Nephron progenitor cell (in vitro differentiated cells): ENCODE measurements at regions not wholly inside any gene's neighbourhood (a gene's known extent, or its start where the extent isn't known, plus 50 kb on each side); places are given as distances from the start of the nearest gene placed in this dataset.

Experiments used
- DNase-seq: peaks from one replicate; pipeline ENCODE4 v3.0.0; 2021
- H3K27ac Mint-ChIP-seq: 2 replicates; pipeline ENCODE4 v1.8.0; 2021; ENCODE audit warnings: mild to moderate bottlenecking, moderate library complexity, mixed read lengths
- H3K27me3 Mint-ChIP-seq: 2 replicates; pipeline ENCODE4 v1.8.0; 2021; ENCODE audit warnings: mild to moderate bottlenecking, low read depth, mixed read lengths; ENCODE audit not compliant: poor library complexity
- H3K36me3 Mint-ChIP-seq: 2 replicates; pipeline ENCODE4 v1.8.0; 2021; ENCODE audit warnings: low read depth, mixed read lengths
- H3K4me1 Mint-ChIP-seq: 2 replicates; pipeline ENCODE4 v1.8.0; 2021; ENCODE audit warnings: mixed read lengths
- H3K4me3 Mint-ChIP-seq: 2 replicates; pipeline ENCODE4 v1.8.0; 2021; ENCODE audit warnings: mild to moderate bottlenecking, moderate library complexity, mixed read lengths
- H3K9me3 Mint-ChIP-seq: 2 replicates; pipeline ENCODE4 v1.8.0; 2021; ENCODE audit warnings: mild to moderate bottlenecking, moderate library complexity, mixed read lengths
- TF ChIP-seq, protein P1 (sequence below): fragments of 200-600 bp; sonication (generic); IDR thresholded peaks from 2 replicates; pipeline ENCODE4 v1.5.0; 2021; ENCODE audit warnings: antibody characterized with exemption

DNA sequence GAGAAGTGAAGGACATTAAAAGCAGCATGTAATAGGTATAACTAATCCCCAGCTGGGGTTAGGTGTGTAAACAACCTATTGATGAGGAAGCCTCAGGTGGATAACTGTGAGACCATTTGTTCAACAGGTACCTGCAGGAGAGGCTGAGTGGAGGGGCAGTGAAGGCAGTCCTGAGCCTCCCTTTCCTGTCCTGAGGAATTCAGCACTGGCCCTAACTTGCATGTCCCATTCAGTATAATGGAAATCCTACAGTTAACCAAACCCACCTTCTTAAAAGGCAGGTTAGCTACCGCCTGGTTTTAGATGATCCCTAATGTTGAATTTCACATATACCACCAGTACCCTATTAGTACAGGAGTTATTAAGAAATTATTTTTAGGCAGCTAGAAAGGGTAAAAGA is 225.9 kb upstream of the GOT2 start:
- DNase-seq, result no peak
- no peaks in the 10 kb centered on the region for H3K36me3 Mint-ChIP-seq
- H3K4me1 Mint-ChIP-seq, result peaks cover 6% of the 10 kb centered on the region
- TF ChIP-seq, protein P1, sequence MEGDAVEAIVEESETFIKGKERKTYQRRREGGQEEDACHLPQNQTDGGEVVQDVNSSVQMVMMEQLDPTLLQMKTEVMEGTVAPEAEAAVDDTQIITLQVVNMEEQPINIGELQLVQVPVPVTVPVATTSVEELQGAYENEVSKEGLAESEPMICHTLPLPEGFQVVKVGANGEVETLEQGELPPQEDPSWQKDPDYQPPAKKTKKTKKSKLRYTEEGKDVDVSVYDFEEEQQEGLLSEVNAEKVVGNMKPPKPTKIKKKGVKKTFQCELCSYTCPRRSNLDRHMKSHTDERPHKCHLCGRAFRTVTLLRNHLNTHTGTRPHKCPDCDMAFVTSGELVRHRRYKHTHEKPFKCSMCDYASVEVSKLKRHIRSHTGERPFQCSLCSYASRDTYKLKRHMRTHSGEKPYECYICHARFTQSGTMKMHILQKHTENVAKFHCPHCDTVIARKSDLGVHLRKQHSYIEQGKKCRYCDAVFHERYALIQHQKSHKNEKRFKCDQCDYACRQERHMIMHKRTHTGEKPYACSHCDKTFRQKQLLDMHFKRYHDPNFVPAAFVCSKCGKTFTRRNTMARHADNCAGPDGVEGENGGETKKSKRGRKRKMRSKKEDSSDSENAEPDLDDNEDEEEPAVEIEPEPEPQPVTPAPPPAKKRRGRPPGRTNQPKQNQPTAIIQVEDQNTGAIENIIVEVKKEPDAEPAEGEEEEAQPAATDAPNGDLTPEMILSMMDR, result no peak
- no peak overlapping the region for H3K4me3 Mint-ChIP-seq
- H3K27me3 Mint-ChIP-seq, result peaks cover 2% of the 10 kb centered on the region
- H3K27ac Mint-ChIP-seq, result no peak overlapping the region
- peaks cover 3% of the 10 kb centered on the region for H3K9me3 Mint-ChIP-seq

DNA sequence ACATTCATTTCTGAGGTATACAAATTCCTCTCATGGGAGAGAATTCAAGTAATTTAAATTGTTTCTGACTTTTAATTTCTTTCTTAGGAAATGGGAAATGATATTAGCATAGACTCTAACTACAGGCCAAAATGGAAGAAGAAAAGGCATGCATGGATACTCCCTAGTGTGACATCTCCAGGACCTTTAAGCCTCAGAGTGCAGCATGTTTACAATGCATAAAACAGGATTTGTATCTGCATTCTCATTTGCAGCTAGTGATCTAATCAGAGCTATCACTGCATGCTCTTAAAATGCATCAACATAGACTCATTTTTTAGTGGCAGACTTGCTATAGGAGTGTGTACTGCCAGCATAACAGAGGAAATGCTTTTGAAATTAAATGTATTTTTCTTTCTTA is 224.6 kb upstream of the GOT2 start:
- H3K27ac Mint-ChIP-seq, result no peak overlapping the region
- no peak overlapping the region for H3K4me3 Mint-ChIP-seq
- H3K36me3 Mint-ChIP-seq, result no peaks in the 10 kb centered on the region
- DNase-seq, result no peak
- TF ChIP-seq, protein P1, result no peak
- H3K27me3 Mint-ChIP-seq, result peaks cover 2% of the 10 kb centered on the region
- peaks cover 6% of the 10 kb centered on the region for H3K4me1 Mint-ChIP-seq
- H3K9me3 Mint-ChIP-seq, result no peaks in the 10 kb centered on the region

DNA sequence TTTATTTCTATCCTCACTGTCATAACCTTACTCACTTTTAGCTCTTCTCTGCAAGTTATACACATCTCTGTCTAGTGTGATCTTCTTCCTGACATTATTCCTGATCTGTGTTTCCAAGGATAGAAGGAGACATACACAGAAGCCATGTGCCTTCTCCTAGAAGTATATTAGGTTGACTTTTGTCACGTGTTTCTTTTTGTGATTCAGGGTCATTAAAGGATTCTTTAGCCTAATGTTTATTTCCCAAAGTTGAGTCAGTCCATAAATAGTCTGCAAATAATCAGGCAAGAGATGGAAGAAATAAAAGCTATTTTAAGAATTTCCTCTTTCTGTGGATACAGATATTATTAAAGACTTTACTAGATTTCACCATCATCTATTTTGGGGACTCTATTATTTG is 214.1 kb upstream of the GOT2 start:
- TF ChIP-seq, protein P1, result no peak
- Mint-ChIP-seq H3K27me3 (peaks cover 13% of the 10 kb centered on the region), H3K27ac (no peak overlapping the region), H3K4me1 (no peaks in the 10 kb centered on the region), H3K4me3 (no peak overlapping the region), H3K9me3 (peaks cover 13% of the 10 kb centered on the region), H3K36me3 (no peaks in the 10 kb centered on the region)
- no peak for DNase-seq

DNA sequence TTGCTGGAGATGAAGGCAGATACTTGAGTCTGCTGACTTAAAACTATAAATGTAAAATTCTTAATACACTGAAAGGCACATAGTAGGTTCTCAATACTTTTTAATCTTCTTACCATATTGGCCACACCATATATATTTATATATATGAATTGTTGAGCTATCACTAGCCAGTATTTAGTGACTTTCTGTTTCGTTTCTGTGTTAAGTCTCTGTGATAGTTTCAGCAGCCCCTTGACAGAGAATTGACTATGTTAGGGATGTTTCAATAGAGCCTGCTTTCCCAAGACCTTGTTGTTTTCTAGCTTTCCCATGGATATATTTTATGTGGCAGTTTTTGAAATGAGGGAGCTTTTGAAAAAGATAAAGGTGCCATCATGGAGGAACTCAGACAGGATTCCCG is 206.5 kb upstream of the GOT2 start:
- H3K27ac Mint-ChIP-seq, result peak overlapping the region; percentile 75

DNA sequence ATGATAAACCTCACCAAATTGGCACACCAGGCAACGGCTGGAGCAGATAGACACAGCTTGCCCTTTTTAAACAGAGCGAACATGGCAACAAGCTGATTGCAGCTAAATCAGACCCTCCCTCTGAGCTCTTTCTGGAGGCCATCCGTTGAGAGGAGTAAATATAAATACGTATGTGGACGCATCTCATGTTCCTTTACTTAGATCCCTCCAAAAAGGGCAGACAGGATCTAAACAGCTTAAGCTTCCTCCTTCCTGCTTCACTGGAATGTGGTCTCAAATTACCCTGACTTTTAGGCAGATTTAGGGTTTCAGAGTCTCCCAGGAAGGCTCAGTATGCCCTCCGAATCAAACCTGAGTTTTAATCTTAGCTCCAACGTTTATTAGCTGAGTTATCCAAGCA is 204.7 kb upstream of the GOT2 start:
- TF ChIP-seq, protein P1, result no peak
- Mint-ChIP-seq H3K27ac (peak overlapping the region; percentile 84), H3K36me3 (no peaks in the 10 kb centered on the region), H3K4me3 (peak overlapping the region; percentile 24), H3K27me3 (peaks cover 7% of the 10 kb centered on the region), H3K9me3 (peaks cover 29% of the 10 kb centered on the region), H3K4me1 (peaks cover 31% of the 10 kb centered on the region)
- DNase-seq, result peak; percentile 5

More for the DNA sequence above, 206.5 kb upstream of the GOT2 start:
- H3K4me1 Mint-ChIP-seq, result peaks cover 31% of the 10 kb centered on the region
- H3K9me3 Mint-ChIP-seq, result peaks cover 15% of the 10 kb centered on the region
- DNase-seq, result no peak
- TF ChIP-seq, protein P1, result no peak
- peaks cover 17% of the 10 kb centered on the region for H3K27me3 Mint-ChIP-seq
- H3K4me3 Mint-ChIP-seq, result no peak overlapping the region
- H3K36me3 Mint-ChIP-seq, result no peaks in the 10 kb centered on the region

DNA sequence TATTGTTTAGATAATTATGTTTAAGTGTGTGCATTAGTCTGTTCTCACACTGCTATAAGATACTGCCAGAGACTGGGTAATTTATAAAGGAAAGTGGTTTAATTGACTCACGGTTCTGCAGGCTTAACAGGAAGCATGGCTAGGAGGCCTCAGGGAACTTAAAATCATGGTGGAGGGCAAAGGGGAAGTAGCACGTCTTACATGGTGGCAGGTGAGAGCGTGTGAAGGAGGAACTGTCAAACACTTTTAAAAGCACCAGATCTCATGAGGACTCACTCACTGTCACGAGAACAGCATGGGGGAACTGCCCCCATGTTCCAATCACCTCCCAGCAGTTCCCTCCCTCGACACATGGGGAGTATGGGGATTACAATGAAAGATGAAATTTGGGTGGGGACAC is 203.5 kb upstream of the GOT2 start:
- Mint-ChIP-seq H3K9me3 (peaks cover 40% of the 10 kb centered on the region), H3K36me3 (no peaks in the 10 kb centered on the region)

More for the DNA sequence above, 203.5 kb upstream of the GOT2 start:
- H3K4me1 Mint-ChIP-seq, result peaks cover 31% of the 10 kb centered on the region
- TF ChIP-seq, protein P1, result no peak
- H3K4me3 Mint-ChIP-seq, result peak overlapping the region; percentile 24
- no peak for DNase-seq
- peaks cover 6% of the 10 kb centered on the region for H3K27me3 Mint-ChIP-seq
- H3K27ac Mint-ChIP-seq, result peak overlapping the region; percentile 84
